Astrocyte (in vitro differentiated cells and primary cell): ENCODE measurements at regions not wholly inside any gene's neighbourhood (a gene's known extent, or its start where the extent isn't known, plus 50 kb on each side); places are given as distances from the start of the nearest gene placed in this dataset.

Experiments used
- DNase-seq: peaks from one replicate; pipeline ENCODE4 v3.0.0-alpha.2; 2010; ENCODE audit warnings: low read depth
- FAIRE-seq: peaks from 2 replicates; lab custom pipeline; 2011; peaks lifted over from hg19 to GRCh38; lab: Jason Lieb, UNC
- H2AFZ ChIP-seq: 2 replicates; pipeline ENCODE4 v1.6.0; 2012; ENCODE audit warnings: low read depth, low read length, inconsistent platforms
- H3K27ac ChIP-seq: 2 replicates; pipeline ENCODE4 v1.5.1; 2011; ENCODE audit warnings: low read depth, low read length, inconsistent platforms
- H3K27me3 ChIP-seq: 2 replicates; pipeline ENCODE4 v1.6.0; 2011; ENCODE audit warnings: low read length, inconsistent platforms; ENCODE audit not compliant: insufficient read depth
- H3K36me3 ChIP-seq: 2 replicates; pipeline ENCODE4 v1.5.1; 2011; ENCODE audit warnings: low read length, inconsistent platforms; ENCODE audit not compliant: insufficient read depth
- H3K4me1 ChIP-seq: 2 replicates; pipeline ENCODE4 v1.5.1; 2011; ENCODE audit warnings: low read length, inconsistent platforms; ENCODE audit not compliant: insufficient read depth
- H3K4me2 ChIP-seq: 2 replicates; pipeline ENCODE4 v1.6.0; 2012; ENCODE audit warnings: low read length, inconsistent platforms
- H3K4me3 ChIP-seq: 2 replicates; pipeline ENCODE4 v1.5.1; 2011; ENCODE audit warnings: low read depth, mild to moderate bottlenecking, low read length, inconsistent platforms; ENCODE audit not compliant: insufficient read depth
- H3K79me2 ChIP-seq: 2 replicates; pipeline ENCODE4 v1.6.0; 2012; ENCODE audit warnings: mild to moderate bottlenecking, low read length, inconsistent platforms; ENCODE audit not compliant: insufficient read depth
- H3K9ac ChIP-seq: 2 replicates; pipeline ENCODE4 v1.6.0; 2012; ENCODE audit warnings: mild to moderate bottlenecking, low read length, inconsistent platforms
- H3K9me3 ChIP-seq: 2 replicates; pipeline ENCODE4 v1.5.1; 2012; ENCODE audit warnings: low read depth, mild to moderate bottlenecking, low read length, inconsistent platforms; ENCODE audit not compliant: insufficient read depth
- H4K20me1 ChIP-seq: 2 replicates; pipeline ENCODE4 v1.6.0; 2012; ENCODE audit warnings: low read length, inconsistent platforms; ENCODE audit not compliant: insufficient read depth
- H3K27ac Mint-ChIP-seq: one replicate; pipeline ENCODE4 v1.8.0; 2021; ENCODE audit warnings: mild to moderate bottlenecking, mixed read lengths; ENCODE audit not compliant: unreplicated experiment
- H3K27me3 Mint-ChIP-seq: one replicate; pipeline ENCODE4 v1.8.0; 2021; ENCODE audit warnings: low read depth, mixed read lengths; ENCODE audit not compliant: unreplicated experiment
- H3K36me3 Mint-ChIP-seq: one replicate; pipeline ENCODE4 v1.8.0; 2021; ENCODE audit warnings: low read depth, mixed read lengths; ENCODE audit not compliant: unreplicated experiment
- H3K4me1 Mint-ChIP-seq: one replicate; pipeline ENCODE4 v1.8.0; 2021; ENCODE audit warnings: low read depth, mixed read lengths; ENCODE audit not compliant: unreplicated experiment
- H3K4me3 Mint-ChIP-seq: one replicate; pipeline ENCODE4 v1.8.0; 2021; ENCODE audit warnings: mild to moderate bottlenecking, moderate library complexity, mixed read lengths; ENCODE audit not compliant: unreplicated experiment
- H3K9me3 Mint-ChIP-seq: one replicate; pipeline ENCODE4 v1.8.0; 2021; ENCODE audit warnings: mild to moderate bottlenecking, mixed read lengths; ENCODE audit not compliant: unreplicated experiment
- EZH2 ChIP-seq: IDR thresholded peaks from 2 replicates; pipeline ENCODE4 v1.6.1; 2012; ENCODE audit warnings: mild to moderate bottlenecking, low read length, inconsistent platforms; ENCODE audit not compliant: insufficient read depth
- TF ChIP-seq, protein P1 (sequence below): IDR thresholded peaks from 2 replicates; pipeline ENCODE4 v1.5.1; 2011; ENCODE audit warnings: low read depth, mild to moderate bottlenecking, inconsistent platforms, low read length, moderate library complexity; ENCODE audit not compliant: insufficient read depth

DNA sequence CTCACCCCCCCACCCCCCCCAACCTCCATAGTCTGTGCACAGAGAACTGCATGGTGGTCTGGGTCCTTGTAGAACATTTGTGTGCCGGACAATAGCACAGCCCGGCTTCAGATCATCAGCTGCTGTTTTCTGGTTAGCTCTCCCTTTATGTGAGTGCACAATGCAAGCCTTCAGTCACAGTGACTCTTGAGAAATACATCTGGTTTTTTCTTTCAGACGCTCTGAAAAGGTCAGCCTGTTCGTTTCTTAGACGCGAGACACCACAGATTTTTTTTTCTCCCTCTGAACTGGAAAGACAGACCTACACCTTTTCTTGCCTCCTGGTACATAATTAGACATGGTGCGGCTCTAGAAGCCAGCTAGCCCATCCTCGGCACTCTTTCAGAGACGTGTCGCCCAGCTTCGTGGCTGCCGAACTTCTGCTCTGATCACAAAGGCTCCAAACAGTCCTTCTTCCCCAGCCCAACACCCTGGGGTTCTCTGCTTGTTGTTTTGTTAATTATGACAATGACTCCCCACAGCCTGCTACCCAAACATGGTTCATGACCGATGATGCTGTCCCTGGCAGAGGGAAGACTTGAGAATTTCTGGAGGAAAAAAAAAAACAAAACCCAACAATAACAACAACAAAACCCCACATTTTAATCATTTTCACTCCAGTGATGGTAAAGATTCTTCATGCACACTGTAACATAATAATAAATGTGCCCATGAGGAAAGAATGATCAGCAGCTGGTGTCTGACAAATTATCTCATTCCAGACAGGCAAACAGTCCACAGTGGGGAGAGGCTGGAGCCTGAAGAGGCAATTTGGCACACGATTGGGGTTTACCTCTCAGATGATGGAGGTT lies 241.4 kb upstream of the ZNF462 start:
- TF ChIP-seq, protein P1, sequence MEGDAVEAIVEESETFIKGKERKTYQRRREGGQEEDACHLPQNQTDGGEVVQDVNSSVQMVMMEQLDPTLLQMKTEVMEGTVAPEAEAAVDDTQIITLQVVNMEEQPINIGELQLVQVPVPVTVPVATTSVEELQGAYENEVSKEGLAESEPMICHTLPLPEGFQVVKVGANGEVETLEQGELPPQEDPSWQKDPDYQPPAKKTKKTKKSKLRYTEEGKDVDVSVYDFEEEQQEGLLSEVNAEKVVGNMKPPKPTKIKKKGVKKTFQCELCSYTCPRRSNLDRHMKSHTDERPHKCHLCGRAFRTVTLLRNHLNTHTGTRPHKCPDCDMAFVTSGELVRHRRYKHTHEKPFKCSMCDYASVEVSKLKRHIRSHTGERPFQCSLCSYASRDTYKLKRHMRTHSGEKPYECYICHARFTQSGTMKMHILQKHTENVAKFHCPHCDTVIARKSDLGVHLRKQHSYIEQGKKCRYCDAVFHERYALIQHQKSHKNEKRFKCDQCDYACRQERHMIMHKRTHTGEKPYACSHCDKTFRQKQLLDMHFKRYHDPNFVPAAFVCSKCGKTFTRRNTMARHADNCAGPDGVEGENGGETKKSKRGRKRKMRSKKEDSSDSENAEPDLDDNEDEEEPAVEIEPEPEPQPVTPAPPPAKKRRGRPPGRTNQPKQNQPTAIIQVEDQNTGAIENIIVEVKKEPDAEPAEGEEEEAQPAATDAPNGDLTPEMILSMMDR = no peak
- no peak for TF ChIP-seq EZH2
- H2AFZ ChIP-seq = peak overlapping the region; percentile 39
- no peaks in the 10 kb centered on the region for H3K27me3 ChIP-seq
- H3K4me1 ChIP-seq = no peaks in the 10 kb centered on the region
- H3K27ac ChIP-seq = no peak overlapping the region
- H3K79me2 ChIP-seq = no peaks in the 10 kb centered on the region
- H3K4me1 Mint-ChIP-seq = peaks cover 47% of the 10 kb centered on the region
- peak; percentile 14 for DNase-seq
- no peaks in the 10 kb centered on the region for H3K36me3 Mint-ChIP-seq
- H3K4me3 Mint-ChIP-seq = peak overlapping the region; percentile 46
- peak overlapping the region; percentile 97 for H3K27ac Mint-ChIP-seq
- no peaks in the 10 kb centered on the region for H4K20me1 ChIP-seq
- no peak overlapping the region for H3K4me3 ChIP-seq
- no peaks in the 10 kb centered on the region for H3K27me3 Mint-ChIP-seq
- H3K9me3 Mint-ChIP-seq = peaks cover under 1% of the 10 kb centered on the region
- peak overlapping the region; percentile 56 for H3K4me2 ChIP-seq
- FAIRE-seq = no peak
- peak overlapping the region; percentile 13 for H3K9ac ChIP-seq
- H3K36me3 ChIP-seq = no peaks in the 10 kb centered on the region
- no peaks in the 10 kb centered on the region for H3K9me3 ChIP-seq

DNA sequence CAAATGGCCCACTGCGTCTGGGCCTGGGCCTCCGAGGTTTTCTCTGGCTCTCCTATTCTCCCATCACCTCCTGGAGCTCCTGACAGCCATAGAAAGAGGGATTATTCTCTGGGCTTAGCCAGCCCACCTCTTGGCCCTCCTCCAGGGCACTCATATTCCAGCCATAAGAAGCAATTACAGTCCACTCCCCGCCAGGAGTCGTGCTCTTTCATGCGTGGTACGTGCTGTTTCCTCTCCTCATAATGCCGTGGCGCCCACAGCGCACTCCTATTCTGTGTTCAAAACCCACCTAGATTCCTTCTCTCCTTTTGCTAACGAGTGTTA lies 240.8 kb upstream of the ZNF462 start:
- no peak overlapping the region for H3K4me2 ChIP-seq
- no peaks in the 10 kb centered on the region for H3K9me3 ChIP-seq
- Mint-ChIP-seq H3K27me3 (no peaks in the 10 kb centered on the region), H3K27ac (peak overlapping the region; percentile 97), H3K9me3 (no peaks in the 10 kb centered on the region), H3K36me3 (no peaks in the 10 kb centered on the region), H3K4me3 (no peak overlapping the region), H3K4me1 (peaks cover 45% of the 10 kb centered on the region)
- H3K79me2 ChIP-seq = no peaks in the 10 kb centered on the region
- no peaks in the 10 kb centered on the region for H3K36me3 ChIP-seq
- H2AFZ ChIP-seq = no peak overlapping the region
- no peak overlapping the region for H3K27ac ChIP-seq
- H3K4me3 ChIP-seq = no peak overlapping the region
- no peaks in the 10 kb centered on the region for H4K20me1 ChIP-seq
- FAIRE-seq = no peak
- no peak for DNase-seq
- no peaks in the 10 kb centered on the region for H3K4me1 ChIP-seq
- TF ChIP-seq, protein P1 = no peak
- TF ChIP-seq EZH2 = no peak
- no peak overlapping the region for H3K9ac ChIP-seq
- H3K27me3 ChIP-seq = no peaks in the 10 kb centered on the region

DNA sequence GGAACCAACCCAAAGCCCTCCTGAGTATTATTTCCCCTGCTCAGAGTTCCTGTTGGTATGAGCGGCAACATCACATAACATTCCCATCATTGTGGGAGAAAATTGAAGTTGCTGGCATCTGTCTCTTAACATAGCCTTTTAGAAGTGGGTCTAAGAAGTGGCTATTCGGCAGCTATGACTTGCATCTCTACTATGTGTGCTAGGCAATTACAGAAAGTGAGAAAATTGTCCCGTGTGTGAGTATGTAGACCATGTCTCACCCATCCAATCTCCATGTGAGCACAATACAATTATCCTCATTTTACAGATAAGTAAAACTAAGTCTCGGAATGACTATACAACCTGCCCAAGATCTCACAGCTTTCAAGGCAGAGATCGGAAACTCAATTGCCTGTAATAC lies 239.4 kb upstream of the ZNF462 start:
- FAIRE-seq = no peak
- no peaks in the 10 kb centered on the region for H3K36me3 ChIP-seq
- H3K9me3 Mint-ChIP-seq = no peaks in the 10 kb centered on the region
- no peak overlapping the region for H3K4me3 ChIP-seq
- no peaks in the 10 kb centered on the region for H3K36me3 Mint-ChIP-seq
- H3K79me2 ChIP-seq = no peaks in the 10 kb centered on the region
- H3K27me3 Mint-ChIP-seq = no peaks in the 10 kb centered on the region
- no peaks in the 10 kb centered on the region for H4K20me1 ChIP-seq
- no peak overlapping the region for H3K4me2 ChIP-seq
- TF ChIP-seq EZH2 = no peak
- TF ChIP-seq, protein P1 = no peak
- DNase-seq = no peak
- no peak overlapping the region for H2AFZ ChIP-seq
- no peak overlapping the region for H3K27ac Mint-ChIP-seq
- H3K4me3 Mint-ChIP-seq = no peak overlapping the region
- peaks cover 38% of the 10 kb centered on the region for H3K4me1 Mint-ChIP-seq
- no peaks in the 10 kb centered on the region for H3K27me3 ChIP-seq
- no peak overlapping the region for H3K9ac ChIP-seq
- H3K4me1 ChIP-seq = no peaks in the 10 kb centered on the region
- H3K9me3 ChIP-seq = no peaks in the 10 kb centered on the region
- no peak overlapping the region for H3K27ac ChIP-seq
